Skin epidermis (tissue), 12 donors: ENCODE measurements at regions not wholly inside any gene's neighbourhood (a gene's known extent, or its start where the extent isn't known, plus 50 kb on each side); places are given as distances from the start of the nearest gene placed in this dataset.

ENCODE experiments used
- H3K27ac ChIP-seq, 21 experiments: fragments of 200-600 bp; sonication (generic) in 11 of 21; one replicate each; pipeline ENCODE4 v1.5.0; 2020; ENCODE audit warnings: mild to moderate bottlenecking in 3 of 21, inconsistent platforms in 2 of 21, moderate library complexity in 2 of 21
- H3K4me3 ChIP-seq, 7 experiments: fragments of 200-600 bp; sonication (generic) in 2 of 7; one replicate each; pipeline ENCODE4 v1.5.0; 2020; ENCODE audit warnings: inconsistent platforms in 2 of 7, mild to moderate bottlenecking in 2 of 7, moderate library complexity in 1 of 7

- Histone ChIP-seq H3K4me3 (no peak overlapping the region), H3K27ac (no peak overlapping the region)
Measured at GRCh38 chr15:97678656-97679055, 281.8 kb upstream of the ARRDC4 start.

DNA sequence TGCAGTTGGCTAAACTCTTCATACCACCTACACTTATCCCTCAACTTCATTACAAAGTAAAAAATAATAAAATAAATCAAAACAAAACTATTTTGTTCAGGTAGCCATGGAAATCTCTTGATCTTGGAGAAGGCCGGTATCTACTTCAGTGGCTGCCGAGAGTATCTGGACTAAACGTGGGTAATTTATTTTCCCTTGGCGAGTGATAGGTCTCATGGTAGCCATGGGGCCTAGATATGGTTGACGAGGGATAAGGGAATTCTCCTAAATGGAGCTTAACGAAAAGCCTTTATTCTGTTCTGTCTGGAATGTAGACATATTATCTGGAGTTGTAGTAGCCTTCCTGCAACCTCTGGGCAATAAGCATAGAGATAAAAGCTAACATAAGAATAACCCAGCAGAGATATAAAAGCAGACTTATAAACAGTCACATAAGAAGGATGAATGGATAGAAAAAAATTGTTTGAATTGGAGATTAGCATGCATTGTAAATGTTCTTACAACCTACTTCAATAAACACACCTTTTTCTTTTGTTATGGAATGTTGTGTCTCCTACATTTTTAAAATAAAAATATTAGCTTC lies 281.3 kb upstream of the ARRDC4 start:
- no peak overlapping the region for H3K27ac ChIP-seq
- no peak overlapping the region for H3K4me3 ChIP-seq

DNA sequence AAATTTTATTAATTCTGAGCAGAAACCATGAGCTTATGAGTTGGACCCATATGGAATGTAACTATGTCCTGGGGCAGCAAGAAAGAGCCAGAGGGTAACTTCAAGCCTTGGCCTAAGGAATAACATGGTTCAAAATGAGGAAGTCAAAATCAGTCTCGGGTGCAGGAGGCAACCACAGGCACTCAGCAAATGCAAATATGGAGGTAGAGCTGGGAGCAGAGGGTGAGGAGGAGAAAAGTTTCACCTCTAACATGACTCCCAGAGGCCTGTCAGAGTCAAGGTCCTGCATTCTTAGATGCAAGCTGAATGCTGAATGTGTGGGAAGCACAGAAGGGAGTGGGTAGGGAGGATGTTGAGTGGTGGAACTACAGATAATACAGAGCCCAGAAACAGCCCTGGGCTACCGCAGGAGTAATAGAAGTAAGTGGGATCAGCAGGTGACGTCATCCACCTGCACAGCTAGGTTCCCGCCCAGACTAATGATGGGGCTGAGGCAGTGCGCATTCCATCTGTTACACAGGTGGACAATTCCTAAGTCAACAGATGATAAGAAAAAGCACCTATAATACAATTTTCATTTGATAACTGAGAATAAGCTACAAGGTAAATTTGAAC lies 279.8 kb upstream of the ARRDC4 start:
- no peak overlapping the region for H3K27ac ChIP-seq
- H3K4me3 ChIP-seq, result no peak overlapping the region

GRCh38 chr15:97683831-97684230 lies 276.7 kb upstream of the ARRDC4 start:
- Histone ChIP-seq H3K27ac (no peak overlapping the region), H3K4me3 (no peak overlapping the region)

DNA sequence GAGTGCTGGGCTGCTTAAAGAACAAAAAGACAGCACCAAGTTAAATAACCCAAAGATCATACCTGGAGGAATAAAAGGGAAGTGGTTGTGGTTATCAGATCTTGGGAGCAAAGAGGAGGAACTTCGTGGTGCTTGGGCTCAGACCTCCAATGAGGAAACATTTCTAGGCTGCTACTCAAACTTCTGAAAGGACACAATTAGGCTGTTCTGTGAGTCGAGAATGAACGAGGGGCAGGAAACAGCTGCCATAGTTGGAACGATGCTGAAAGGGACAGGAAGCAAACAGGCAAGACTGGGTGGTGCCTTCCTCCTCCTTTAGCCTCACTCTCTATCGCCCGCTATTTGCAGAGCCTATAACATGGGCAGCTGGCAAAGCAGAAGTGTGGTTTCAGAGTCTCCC lies 276.3 kb upstream of the ARRDC4 start:
- no peak overlapping the region for H3K27ac ChIP-seq
- no peak overlapping the region for H3K4me3 ChIP-seq

GRCh38 chr15:97686324-97686723 lies 274.2 kb upstream of the ARRDC4 start:
- no peak overlapping the region for H3K4me3 ChIP-seq

GRCh38 chr15:97687654-97688053 lies 272.8 kb upstream of the ARRDC4 start:
- H3K27ac ChIP-seq, result no peak overlapping the region
- H3K4me3 ChIP-seq, result no peak overlapping the region

More at GRCh38 chr15:97686324-97686723, 274.2 kb upstream of the ARRDC4 start:
- no peak overlapping the region for H3K27ac ChIP-seq

DNA sequence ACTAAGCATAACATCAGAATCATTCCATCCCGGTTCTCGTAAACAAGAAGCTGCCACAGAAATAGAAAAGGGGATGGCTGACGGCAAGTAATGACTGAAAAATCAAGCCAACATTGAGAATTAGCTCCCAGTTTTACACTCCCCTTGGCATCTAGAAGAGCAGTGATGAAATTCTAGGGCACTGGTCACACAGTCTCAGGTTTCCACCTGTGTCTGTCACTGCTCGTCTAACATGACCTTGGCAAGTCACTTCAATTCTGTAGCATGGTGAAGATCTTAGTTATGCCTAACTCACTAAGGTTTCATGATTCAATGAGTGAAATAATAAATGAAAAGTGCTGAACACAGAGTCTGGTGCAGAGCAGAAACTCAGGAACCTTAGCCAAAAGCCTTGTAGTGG lies 272.3 kb upstream of the ARRDC4 start:
- H3K4me3 ChIP-seq, result no peak overlapping the region

DNA sequence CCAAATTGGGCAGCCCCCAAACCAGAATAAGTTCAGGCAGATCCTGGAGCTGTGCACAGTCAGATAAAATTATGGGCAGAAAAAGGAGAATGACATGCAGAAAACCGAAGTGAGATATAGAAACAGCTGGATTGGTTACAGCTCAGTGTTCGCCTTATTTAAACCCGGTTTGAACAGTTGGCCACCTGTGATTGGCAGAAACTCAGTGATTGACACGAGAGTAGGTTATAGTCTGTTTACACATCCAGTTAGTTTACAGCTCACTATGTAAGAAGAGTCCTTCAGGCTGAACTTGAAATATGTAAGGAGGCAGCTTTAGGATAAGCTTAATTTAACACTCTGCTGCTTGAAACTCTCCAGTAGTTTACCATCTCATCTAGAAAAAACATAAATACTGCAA lies 271.6 kb upstream of the ARRDC4 start:
- Histone ChIP-seq H3K27ac (no peak overlapping the region), H3K4me3 (no peak overlapping the region)

More for the DNA sequence above, 272.3 kb upstream of the ARRDC4 start:
- no peak overlapping the region for H3K27ac ChIP-seq

DNA sequence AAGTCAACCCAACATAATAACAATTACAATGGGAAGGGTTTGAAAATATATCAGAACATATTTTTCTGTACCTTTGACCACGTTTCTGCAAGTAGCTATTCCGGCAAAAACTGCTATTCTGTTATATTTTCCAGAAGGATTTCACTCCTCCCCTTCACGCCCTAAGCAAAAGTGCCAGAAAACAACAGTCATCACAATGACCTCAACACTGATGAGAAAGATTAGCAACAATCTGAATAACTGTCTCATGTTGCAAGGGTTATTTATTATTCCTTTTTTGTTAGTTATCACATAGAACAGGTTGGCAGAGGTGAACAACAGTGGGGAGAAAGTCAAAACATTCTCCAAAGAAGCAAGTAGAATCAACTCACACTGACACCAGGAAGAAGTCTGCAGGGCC lies 269.4 kb upstream of the ARRDC4 start:
- Histone ChIP-seq H3K27ac (no peak overlapping the region), H3K4me3 (no peak overlapping the region)

DNA sequence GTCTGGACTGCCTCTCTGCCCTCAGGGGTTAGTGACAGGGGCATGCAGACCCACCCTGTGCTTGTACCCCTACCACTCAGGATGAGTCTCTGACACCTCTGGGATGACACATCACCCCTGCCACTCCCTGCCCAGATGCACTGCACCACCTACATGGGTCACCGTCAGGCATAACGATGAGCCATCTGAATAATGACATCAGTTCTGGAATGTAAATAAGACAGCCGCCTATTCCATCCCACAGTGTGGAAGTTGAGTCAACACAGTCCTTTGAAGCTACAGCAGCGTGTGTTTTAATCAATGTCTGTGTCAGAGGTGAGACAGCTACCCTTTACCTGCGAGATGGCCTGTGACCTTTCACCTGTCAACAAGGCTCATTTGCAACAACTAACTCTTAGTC lies 268.7 kb upstream of the ARRDC4 start:
- H3K4me3 ChIP-seq, result no peak overlapping the region
- no peak overlapping the region for H3K27ac ChIP-seq

- no peak overlapping the region for H3K27ac ChIP-seq
- H3K4me3 ChIP-seq, result no peak overlapping the region
Measured at GRCh38 chr15:97692301-97693015, 268.0 kb upstream of the ARRDC4 start.

GRCh38 chr15:97694456-97694855 lies 266.0 kb upstream of the ARRDC4 start:
- H3K27ac ChIP-seq, result no peak overlapping the region
- H3K4me3 ChIP-seq, result no peak overlapping the region

- Histone ChIP-seq H3K27ac (no peak overlapping the region), H3K4me3 (no peak overlapping the region)
Measured at GRCh38 chr15:97703400-97703799, 257.1 kb upstream of the ARRDC4 start.

DNA sequence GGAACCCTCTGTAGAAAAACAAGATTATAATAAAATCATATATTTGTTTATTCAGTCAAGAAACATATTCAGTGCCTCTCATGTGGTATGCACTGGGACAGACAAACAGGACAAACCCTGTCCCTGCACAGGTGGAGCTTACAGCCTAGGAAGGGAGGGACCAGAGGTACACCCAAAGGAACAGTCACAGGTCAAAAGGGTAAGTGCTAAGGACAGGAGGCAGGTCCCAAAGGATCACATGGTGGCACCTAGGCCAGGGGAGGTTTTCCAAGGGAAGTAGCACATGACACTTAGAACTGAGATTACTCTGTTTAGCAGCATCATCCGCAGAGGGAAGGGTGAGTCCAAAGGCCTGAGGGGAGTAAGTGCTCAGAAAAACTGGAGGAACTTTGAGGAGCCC lies 254.4 kb upstream of the ARRDC4 start:
- Histone ChIP-seq H3K27ac (no peak overlapping the region), H3K4me3 (no peak overlapping the region)

GRCh38 chr15:97708252-97708651 lies 252.3 kb upstream of the ARRDC4 start:
- Histone ChIP-seq H3K27ac (no peak overlapping the region), H3K4me3 (no peak overlapping the region)

GRCh38 chr15:97712530-97712929 lies 248.0 kb upstream of the ARRDC4 start:
- Histone ChIP-seq H3K27ac (no peak overlapping the region), H3K4me3 (no peak overlapping the region)

- H3K4me3 ChIP-seq, result no peak overlapping the region
- H3K27ac ChIP-seq, result no peak overlapping the region
Measured at GRCh38 chr15:97717806-97718205, 242.7 kb upstream of the ARRDC4 start.

DNA sequence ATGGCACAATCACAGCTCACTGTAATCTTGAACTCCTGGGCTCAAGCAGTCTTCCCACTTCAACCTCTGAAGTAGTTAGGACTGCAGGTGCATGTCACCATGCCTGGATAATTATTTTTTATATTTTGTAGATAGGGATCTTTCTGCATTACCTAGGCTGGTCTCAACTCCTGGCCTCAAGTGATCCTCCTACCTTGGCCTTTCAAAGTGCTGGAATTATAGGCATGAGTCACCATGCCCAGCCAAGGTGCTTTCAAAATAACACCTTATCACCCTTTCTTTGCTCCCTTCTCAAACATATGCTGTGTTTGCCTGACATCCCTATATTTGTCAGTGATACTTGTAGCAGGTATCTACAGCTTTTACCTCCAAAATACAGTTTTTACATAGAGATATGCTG lies 242.0 kb upstream of the ARRDC4 start:
- H3K27ac ChIP-seq, result no peak overlapping the region
- H3K4me3 ChIP-seq, result no peak overlapping the region

DNA sequence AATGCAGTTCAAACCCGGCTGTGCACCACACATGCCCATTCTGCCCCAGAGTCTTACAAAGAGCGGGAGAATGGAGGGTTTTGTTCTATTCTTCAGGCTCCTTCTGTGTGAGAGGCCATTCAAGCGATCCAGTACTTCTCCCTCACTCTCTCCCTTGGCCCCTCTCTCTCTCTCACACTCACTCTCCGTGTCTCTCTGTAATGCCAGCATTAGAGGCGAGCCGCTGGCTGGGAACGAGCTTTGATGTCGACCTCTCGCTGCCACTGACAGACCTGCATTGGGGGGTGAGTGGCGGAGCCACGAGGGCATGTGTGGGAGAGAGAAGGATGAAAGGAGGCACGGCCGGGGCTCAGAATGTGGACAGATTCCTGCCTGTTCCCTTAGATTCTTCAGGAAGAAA lies 231.7 kb upstream of the ARRDC4 start:
- Histone ChIP-seq H3K4me3 (no peak overlapping the region), H3K27ac (no peak overlapping the region)

GRCh38 chr15:97729270-97729669 lies 231.2 kb upstream of the ARRDC4 start:
- no peak overlapping the region for H3K4me3 ChIP-seq
- H3K27ac ChIP-seq, result no peak overlapping the region
